Uterus (tissue), 3 donors: ENCODE measurements at regions not wholly inside any gene's neighbourhood (a gene's known extent, or its start where the extent isn't known, plus 50 kb on each side); places are given as distances from the start of the nearest gene placed in this dataset.
"Not testable (repeated sequence)": the region's sequence is repeated elsewhere in the genome, so short reads cannot be mapped to it uniquely, and the experiment has no call there.

Experiments
- DNase-seq, 2 donors: peaks; one replicate each; pipeline ENCODE4 v3.0.0-alpha.2; 2019 to 2020
- H3K27ac ChIP-seq, 2 donors: fragments of 200-600 bp; sonication (generic); 1 replicate in 1 of 2; 2 replicates in 1 of 2; pipeline ENCODE4 v1.5.1; 2016 to 2018
- H3K27me3 ChIP-seq, 2 donors: fragments of 200-600 bp; sonication (generic); one replicate each; pipeline ENCODE4 v1.5.1; 2018 to 2019; ENCODE audit warnings: control low read depth in 1 of 2
- H3K36me3 ChIP-seq, 2 donors: fragments of 200-600 bp; sonication (generic); one replicate each; pipeline ENCODE4 v1.5.1; 2019; ENCODE audit warnings: control low read depth in 1 of 2
- H3K4me1 ChIP-seq, 2 donors: fragments of 200-600 bp; sonication (generic); one replicate each; pipeline ENCODE4 v1.5.1; 2018 to 2019; ENCODE audit warnings: control low read depth in 1 of 2
- H3K4me3 ChIP-seq, 2 donors: fragments of 200-600 bp; sonication (generic); 1 replicate in 1 of 2; 2 replicates in 1 of 2; pipeline ENCODE4 v1.5.1; 2018 to 2019; ENCODE audit warnings: mild to moderate bottlenecking in 1 of 2
- H3K9me3 ChIP-seq, 2 donors: fragments of 200-600 bp; sonication (generic); one replicate each; pipeline ENCODE4 v1.5.1; 2019; ENCODE audit warnings: control low read depth in 1 of 2
- POLR2A ChIP-seq, 2 donors: fragments of 450-650 bp; IDR thresholded peaks; one replicate each; pipeline ENCODE4 v1.6.1; 2016; ENCODE audit warnings: antibody characterized with exemption in 2 of 2, mild to moderate bottlenecking in 1 of 2, moderate library complexity in 1 of 2
- intact Hi-C: fragments of 100-400 bp; cut with DNase I; formaldehyde crosslinking; loops from one replicate; pipeline ENCODE4 v1.15.1; 2023; ENCODE audit warnings: low total_unique reads
- TF ChIP-seq, protein P1 (sequence below), 4 experiments: fragments of 200-600 bp in 2 of 4; fragments of 450-650 bp in 2 of 4; sonication (generic) in 2 of 4; IDR thresholded peaks; one replicate each; pipeline ENCODE4 v1.5.1; 2016 to 2019; ENCODE audit warnings: antibody characterized with exemption in 4 of 4, mild to moderate bottlenecking in 2 of 4, moderate library complexity in 1 of 4
- donor health status: DM: yes; HTN: yes; CAD: no.

- no peak for DNase-seq
- intact Hi-C loops: no loop called here
- H3K4me1 ChIP-seq: no peaks in the 10 kb centered on the region
- H3K4me3 ChIP-seq: no peak overlapping the region
- no peak for TF ChIP-seq POLR2A (IDR thresholded peaks at IDR 0.05)
- TF ChIP-seq, protein P1, sequence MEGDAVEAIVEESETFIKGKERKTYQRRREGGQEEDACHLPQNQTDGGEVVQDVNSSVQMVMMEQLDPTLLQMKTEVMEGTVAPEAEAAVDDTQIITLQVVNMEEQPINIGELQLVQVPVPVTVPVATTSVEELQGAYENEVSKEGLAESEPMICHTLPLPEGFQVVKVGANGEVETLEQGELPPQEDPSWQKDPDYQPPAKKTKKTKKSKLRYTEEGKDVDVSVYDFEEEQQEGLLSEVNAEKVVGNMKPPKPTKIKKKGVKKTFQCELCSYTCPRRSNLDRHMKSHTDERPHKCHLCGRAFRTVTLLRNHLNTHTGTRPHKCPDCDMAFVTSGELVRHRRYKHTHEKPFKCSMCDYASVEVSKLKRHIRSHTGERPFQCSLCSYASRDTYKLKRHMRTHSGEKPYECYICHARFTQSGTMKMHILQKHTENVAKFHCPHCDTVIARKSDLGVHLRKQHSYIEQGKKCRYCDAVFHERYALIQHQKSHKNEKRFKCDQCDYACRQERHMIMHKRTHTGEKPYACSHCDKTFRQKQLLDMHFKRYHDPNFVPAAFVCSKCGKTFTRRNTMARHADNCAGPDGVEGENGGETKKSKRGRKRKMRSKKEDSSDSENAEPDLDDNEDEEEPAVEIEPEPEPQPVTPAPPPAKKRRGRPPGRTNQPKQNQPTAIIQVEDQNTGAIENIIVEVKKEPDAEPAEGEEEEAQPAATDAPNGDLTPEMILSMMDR (IDR thresholded peaks at IDR 0.05): no peak
- no peaks in the 10 kb centered on the region for H3K27me3 ChIP-seq
- no peaks in the 10 kb centered on the region for H3K36me3 ChIP-seq
- H3K27ac ChIP-seq: no peak overlapping the region
- H3K9me3 ChIP-seq: no peaks in the 10 kb centered on the region
Observed at GRCh38 chr3:168678730-168679129, 583.0 kb upstream of the GOLIM4 start.

DNA sequence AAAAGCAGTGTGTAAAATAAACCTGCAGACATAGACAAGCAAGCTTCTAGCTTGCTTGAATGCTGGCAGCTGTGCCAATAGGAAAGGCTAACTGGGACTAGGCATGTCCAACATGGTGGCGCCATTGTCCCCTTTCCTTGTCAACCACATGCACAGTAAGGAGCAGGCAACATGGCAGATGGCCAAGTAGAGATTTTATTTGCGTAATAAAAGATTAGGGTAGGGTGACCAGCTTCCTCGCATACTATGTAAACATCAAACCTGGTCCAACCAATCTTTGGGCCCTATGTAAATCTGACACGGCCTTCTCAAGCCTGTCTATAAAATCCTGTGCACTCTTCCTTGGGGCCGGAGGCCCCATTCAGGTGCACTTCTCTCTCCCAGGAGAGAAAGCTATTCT, 575.4 kb upstream of the GOLIM4 start:
- Histone ChIP-seq H3K36me3 (no peaks in the 10 kb centered on the region), H3K4me3 (no peak overlapping the region), H3K27me3 (no peaks in the 10 kb centered on the region), H3K27ac (no peak overlapping the region), H3K9me3 (no peaks in the 10 kb centered on the region), H3K4me1 (no peaks in the 10 kb centered on the region)
- intact Hi-C loops: no loop called here
- DNase-seq: no peak
- TF ChIP-seq, protein P1 (IDR thresholded peaks at IDR 0.05): no peak
- TF ChIP-seq POLR2A (IDR thresholded peaks at IDR 0.05): no peak

DNA sequence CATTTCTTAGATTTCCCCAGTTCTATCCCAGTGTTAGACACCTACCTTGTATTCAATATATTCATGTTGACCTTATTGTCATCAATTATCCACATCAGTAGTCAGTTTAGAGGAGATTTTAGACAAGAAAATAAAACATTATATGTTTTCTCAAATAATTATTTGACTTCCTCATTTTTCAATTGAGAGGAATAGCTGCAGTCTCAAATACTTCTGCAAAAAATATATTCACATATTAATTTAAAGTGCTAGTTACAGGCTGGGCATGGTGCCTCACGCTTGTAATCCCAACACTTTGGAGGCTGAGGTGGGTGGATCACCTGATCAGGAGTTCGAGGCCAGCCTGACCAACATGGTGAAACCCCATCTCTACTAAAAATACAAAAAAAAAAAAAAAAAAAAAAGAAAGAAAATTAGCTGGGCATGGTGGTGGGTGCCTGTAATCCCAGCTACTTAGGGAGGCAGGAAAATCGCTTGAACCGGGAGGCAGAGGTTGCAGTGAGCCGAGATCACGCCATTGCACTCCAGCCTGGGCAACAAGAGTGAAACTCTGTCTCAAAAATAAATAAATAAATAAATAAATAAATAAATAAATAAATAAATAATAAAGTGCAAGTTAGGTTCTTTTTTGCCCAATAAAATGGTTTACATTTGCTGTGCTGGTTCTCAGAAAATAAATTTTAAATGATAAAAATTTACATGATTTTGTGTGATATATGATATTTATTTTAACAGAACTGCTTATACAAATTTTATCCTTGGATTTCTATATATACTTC, 565.3 kb upstream of the GOLIM4 start:
- H3K36me3 ChIP-seq, H3K4me3 ChIP-seq, H3K27me3 ChIP-seq, intact Hi-C loops, H3K9me3 ChIP-seq, H3K4me1 ChIP-seq, DNase-seq, H3K27ac ChIP-seq: not testable (repeated sequence)

DNA sequence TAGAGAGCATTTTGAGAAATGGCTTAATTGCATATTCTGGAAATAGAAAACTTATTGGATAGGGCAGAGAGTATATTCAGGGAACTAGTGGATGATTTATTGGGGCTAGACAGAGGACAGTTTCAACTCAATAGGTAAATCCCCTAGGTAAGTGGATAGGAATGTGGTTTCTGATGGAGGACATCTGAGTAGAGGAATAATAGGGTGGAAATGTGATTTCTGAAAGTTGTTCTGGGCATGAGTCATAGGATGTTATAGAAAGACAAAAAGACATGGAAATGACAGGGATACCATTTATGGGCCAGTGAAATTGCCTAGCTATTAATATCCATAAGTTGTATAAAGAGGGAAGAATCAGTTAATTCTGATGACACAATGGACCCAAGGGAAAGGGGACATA, 563.3 kb upstream of the GOLIM4 start:
- intact Hi-C loops: no loop called here
- Histone ChIP-seq H3K27ac (no peak overlapping the region), H3K4me1 (no peaks in the 10 kb centered on the region), H3K27me3 (no peaks in the 10 kb centered on the region), H3K9me3 (no peaks in the 10 kb centered on the region), H3K4me3 (no peak overlapping the region), H3K36me3 (no peaks in the 10 kb centered on the region)
- DNase-seq: no peak
- TF ChIP-seq POLR2A (IDR thresholded peaks at IDR 0.05): no peak
- TF ChIP-seq, protein P1 (IDR thresholded peaks at IDR 0.05): no peak

GRCh38 chr3:168655611-168656010, 559.9 kb upstream of the GOLIM4 start:
- H3K27me3 ChIP-seq: no peaks in the 10 kb centered on the region
- no peak overlapping the region for H3K4me3 ChIP-seq
- TF ChIP-seq, protein P1 (IDR thresholded peaks at IDR 0.05): no peak
- TF ChIP-seq POLR2A (IDR thresholded peaks at IDR 0.05): no peak
- H3K4me1 ChIP-seq: no peaks in the 10 kb centered on the region
- H3K9me3 ChIP-seq: no peaks in the 10 kb centered on the region
- H3K27ac ChIP-seq: no peak overlapping the region
- no peaks in the 10 kb centered on the region for H3K36me3 ChIP-seq
- intact Hi-C loops: no loop called here
- DNase-seq: no peak

DNA sequence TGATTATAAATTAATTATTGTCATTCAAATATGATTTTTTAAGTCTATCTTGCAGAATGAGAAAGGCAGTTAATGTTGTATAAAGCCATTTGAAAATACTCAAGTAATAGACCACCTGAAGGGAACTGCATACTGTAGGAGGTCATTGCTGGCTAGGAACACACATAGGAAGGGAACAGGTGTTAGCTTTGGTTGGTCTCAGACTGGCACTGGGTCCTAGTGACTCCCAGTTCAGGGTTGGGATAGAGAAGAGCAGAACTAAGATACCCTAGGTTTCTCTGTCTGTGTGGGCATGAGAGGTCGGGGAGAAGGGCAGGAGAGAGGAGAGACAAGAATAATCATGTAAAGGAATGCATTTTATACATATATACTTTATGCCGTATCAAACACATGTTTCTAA, 559.0 kb upstream of the GOLIM4 start:
- TF ChIP-seq, protein P1 (IDR thresholded peaks at IDR 0.05): no peak
- TF ChIP-seq POLR2A (IDR thresholded peaks at IDR 0.05): no peak
- no peak for DNase-seq
- no peak overlapping the region for H3K27ac ChIP-seq
- intact Hi-C loops: no loop called here
- H3K4me3 ChIP-seq: no peak overlapping the region
- H3K4me1 ChIP-seq: no peaks in the 10 kb centered on the region
- H3K36me3 ChIP-seq: no peaks in the 10 kb centered on the region
- no peaks in the 10 kb centered on the region for H3K27me3 ChIP-seq
- H3K9me3 ChIP-seq: no peaks in the 10 kb centered on the region
